ENCODE measurements at regions not wholly inside any gene's neighbourhood (a gene's known extent, or its start where the extent isn't known, plus 50 kb on each side); places are given as distances from the start of the nearest gene placed in this dataset.

DNA sequence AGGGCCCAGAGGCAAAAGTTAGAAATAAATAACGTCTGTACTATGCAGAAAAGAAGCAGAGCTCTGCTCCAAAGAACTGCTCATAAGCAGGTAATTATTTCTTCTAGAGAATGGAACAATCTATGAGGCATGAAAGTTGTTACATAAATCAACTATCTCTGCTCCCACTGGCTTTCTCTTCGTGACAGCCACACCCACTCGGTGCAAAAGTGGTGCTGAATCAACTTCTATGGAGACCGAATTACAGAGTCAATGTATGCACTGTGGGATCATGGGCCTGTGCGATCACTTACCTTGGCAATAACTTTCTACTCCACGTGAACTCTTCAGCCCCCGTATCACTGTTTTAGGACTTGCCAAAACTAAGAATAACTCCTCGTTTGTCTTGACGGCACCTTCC, 99.4 kb upstream of the ATXN3L start:
- ATAC-seq (ENCODE audit: low FRiP score in 2 of 2): no peak
- Histone ChIP-seq H3K36me3 (no peaks in the 10 kb centered on the region), H3K4me3 (no peak overlapping the region), H3K9me3 (no peaks in the 10 kb centered on the region), H3K27me3 (no peaks in the 10 kb centered on the region), H3K4me1 (no peaks in the 10 kb centered on the region), H3K27ac (no peak overlapping the region)
- WGBS, 2 donors: 83 to 88% methylated on average over 9 of the region's 9 CpGs
- TF ChIP-seq, protein P1, sequence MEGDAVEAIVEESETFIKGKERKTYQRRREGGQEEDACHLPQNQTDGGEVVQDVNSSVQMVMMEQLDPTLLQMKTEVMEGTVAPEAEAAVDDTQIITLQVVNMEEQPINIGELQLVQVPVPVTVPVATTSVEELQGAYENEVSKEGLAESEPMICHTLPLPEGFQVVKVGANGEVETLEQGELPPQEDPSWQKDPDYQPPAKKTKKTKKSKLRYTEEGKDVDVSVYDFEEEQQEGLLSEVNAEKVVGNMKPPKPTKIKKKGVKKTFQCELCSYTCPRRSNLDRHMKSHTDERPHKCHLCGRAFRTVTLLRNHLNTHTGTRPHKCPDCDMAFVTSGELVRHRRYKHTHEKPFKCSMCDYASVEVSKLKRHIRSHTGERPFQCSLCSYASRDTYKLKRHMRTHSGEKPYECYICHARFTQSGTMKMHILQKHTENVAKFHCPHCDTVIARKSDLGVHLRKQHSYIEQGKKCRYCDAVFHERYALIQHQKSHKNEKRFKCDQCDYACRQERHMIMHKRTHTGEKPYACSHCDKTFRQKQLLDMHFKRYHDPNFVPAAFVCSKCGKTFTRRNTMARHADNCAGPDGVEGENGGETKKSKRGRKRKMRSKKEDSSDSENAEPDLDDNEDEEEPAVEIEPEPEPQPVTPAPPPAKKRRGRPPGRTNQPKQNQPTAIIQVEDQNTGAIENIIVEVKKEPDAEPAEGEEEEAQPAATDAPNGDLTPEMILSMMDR (IDR thresholded peaks at IDR 0.05): no peak
- TF ChIP-seq POLR2AphosphoS5 (IDR thresholded peaks at IDR 0.05) (no peak), POLR2A (IDR thresholded peaks at IDR 0.05) (no peak)
- no peak for DNase-seq

DNA sequence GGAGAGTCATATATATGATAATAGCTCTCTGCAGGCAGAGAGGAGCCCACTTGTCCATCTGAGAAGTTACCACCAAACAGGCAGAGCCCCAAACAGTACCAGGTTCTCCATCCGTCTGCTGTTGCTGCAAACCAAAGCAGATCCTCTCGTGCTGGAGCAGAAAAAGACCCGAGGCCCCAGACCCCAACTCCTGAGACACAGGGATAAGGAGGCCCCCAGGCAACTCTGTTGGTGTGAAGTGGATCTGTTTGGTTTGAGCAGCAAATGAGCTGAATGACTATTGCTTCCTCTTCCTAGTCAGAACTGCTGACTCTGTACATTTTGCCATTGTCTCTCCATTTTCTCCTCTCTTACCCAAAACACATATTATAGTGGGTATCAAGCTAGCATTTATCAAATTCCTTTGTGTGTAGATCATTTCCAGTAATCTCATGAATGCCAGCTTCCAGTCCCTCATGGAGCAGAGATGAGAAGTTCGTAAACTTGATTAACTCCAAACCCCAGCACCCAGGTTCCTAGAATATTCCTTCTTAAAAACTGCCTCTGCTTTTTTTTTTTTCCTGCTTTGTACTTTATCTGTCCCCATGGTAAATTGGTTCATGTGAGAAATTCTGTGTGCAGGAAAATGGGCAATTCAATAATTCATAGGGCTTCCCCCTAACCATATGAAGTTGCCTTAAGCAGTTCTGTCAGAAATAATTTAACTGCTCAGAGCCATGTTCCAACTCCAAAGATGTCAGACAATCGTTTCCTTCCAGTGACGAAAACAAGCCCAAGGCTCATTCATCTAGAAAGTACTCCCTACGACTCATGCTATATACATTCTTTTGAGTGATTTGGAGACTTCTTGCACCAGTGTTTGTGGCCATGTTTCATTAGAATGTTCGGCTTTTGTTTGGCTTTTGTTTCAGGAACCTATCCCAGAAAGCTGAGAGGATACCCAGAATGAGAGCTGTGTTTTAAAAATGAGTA, 98.6 kb upstream of the ATXN3L start:
- no peaks in the 10 kb centered on the region for H3K4me1 ChIP-seq
- no peaks in the 10 kb centered on the region for H3K36me3 ChIP-seq
- TF ChIP-seq EP300 (IDR thresholded peaks at IDR 0.05) (no peak), POLR2AphosphoS5 (IDR thresholded peaks at IDR 0.05) (no peak), POLR2A (IDR thresholded peaks at IDR 0.05) (no peak)
- TF ChIP-seq, protein P1 (IDR thresholded peaks at IDR 0.05): no peak
- WGBS, 2 donors: 79 to 83% methylated on average over 5 to 8 of the region's 8 CpGs
- H3K27me3 ChIP-seq: no peaks in the 10 kb centered on the region
- no peak overlapping the region for H3K27ac ChIP-seq
- ATAC-seq (ENCODE audit: low FRiP score in 2 of 2): no peak
- H3K9me3 ChIP-seq: no peaks in the 10 kb centered on the region
- no peak for DNase-seq
- no peak overlapping the region for H3K4me3 ChIP-seq

DNA sequence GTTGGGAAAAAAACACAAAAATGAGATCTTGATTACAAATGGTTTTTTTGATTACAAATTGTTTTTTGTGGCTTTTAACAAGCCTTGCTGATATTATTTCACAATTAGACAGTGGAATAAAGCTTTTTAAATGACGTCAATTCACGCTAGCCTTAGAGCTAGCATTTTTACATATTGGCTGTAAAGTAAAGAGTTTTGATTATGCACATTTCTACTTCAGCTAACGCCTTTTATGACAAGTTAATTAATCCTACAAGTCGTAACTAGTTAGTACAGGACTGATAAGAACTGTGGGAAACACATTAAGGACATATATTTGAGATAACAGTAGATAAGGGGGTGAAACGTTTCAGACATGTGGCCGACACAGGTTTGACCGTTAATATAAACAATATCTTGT, 95.7 kb upstream of the ATXN3L start:
- no peaks in the 10 kb centered on the region for H3K9me3 ChIP-seq
- H3K4me1 ChIP-seq: no peaks in the 10 kb centered on the region
- no peaks in the 10 kb centered on the region for H3K36me3 ChIP-seq
- H3K27me3 ChIP-seq: no peaks in the 10 kb centered on the region
- no peak overlapping the region for H3K27ac ChIP-seq
- TF ChIP-seq POLR2AphosphoS5 (IDR thresholded peaks at IDR 0.05) (no peak), POLR2A (IDR thresholded peaks at IDR 0.05) (no peak), EP300 (IDR thresholded peaks at IDR 0.05) (no peak)
- TF ChIP-seq, protein P1 (IDR thresholded peaks at IDR 0.05): no peak
- no peak overlapping the region for H3K4me3 ChIP-seq
- no peak for ATAC-seq (ENCODE audit: low FRiP score in 2 of 2)
- 58 to 75% methylated on average over 7 of the region's 7 CpGs for WGBS, 2 donors
- no peak for DNase-seq

DNA sequence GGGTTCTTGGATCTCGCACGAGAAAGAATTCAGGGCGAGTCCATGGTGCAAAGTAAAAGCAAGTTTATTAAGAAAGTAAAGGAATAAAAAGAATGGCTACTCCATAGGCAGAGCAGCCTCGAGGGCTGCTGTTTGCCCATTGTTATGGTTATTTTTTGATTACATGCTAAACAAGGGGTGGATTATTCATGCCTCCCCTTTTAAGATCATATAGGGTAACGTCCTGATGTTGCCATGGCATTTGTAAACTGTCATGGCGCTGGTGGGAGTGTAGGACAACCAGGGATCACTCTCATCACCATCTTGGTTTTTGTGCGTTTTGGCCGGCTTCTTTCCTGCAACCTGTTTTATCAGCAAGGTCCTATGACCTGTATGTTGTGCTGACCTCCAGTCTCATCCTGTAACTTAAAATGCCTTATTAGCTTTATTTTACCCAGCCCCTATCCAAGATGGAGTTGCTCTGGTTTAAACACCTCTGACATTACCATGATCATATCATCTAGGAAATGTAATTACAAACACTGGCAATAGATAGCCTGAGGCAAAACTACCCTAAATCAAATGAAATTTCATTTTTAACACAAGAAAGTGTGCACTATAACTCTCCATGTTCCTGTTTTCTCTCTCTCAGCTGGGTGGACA, 94.3 kb upstream of the ATXN3L start:
- TF ChIP-seq POLR2A (IDR thresholded peaks at IDR 0.05): no peak
- no peak for TF ChIP-seq EP300 (IDR thresholded peaks at IDR 0.05)
- DNase-seq: no peak
- 72 to 96% methylated on average over 8 of the region's 8 CpGs for WGBS, 2 donors
- Histone ChIP-seq H3K4me3 (no peak overlapping the region), H3K9me3 (no peaks in the 10 kb centered on the region), H3K27me3 (no peaks in the 10 kb centered on the region), H3K4me1 (no peaks in the 10 kb centered on the region), H3K27ac (no peak overlapping the region), H3K36me3 (no peaks in the 10 kb centered on the region)
- ATAC-seq (ENCODE audit: low FRiP score in 2 of 2): no peak

DNA sequence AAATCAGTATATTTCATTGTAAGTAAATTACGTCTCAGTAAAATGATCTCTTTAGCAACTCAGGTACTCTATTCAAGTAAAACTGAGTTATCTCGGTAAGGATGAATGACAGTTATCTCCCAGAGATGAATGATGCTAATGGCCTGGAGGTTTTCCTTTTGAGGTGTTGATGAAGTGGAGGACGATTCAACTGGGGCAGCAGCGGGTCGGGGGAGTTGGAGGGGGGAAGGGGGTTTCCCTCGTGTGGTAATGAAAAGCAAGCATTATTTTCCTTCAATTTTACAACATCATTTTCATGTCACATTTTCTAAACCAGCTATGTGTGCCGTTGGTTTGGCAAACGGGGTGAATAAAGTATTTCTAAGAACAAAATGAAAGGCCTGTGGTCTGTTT, 92.4 kb upstream of the ATXN3L start:
- H3K36me3 ChIP-seq: no peaks in the 10 kb centered on the region
- 47 to 63% methylated on average over 8 of the region's 8 CpGs for WGBS, 2 donors
- H3K9me3 ChIP-seq: no peaks in the 10 kb centered on the region
- no peaks in the 10 kb centered on the region for H3K27me3 ChIP-seq
- no peak overlapping the region for H3K4me3 ChIP-seq
- no peak for DNase-seq
- TF ChIP-seq POLR2A (IDR thresholded peaks at IDR 0.05) (no peak), POLR2AphosphoS5 (IDR thresholded peaks at IDR 0.05) (no peak), EP300 (IDR thresholded peaks at IDR 0.05) (no peak)
- TF ChIP-seq, protein P1 (IDR thresholded peaks at IDR 0.05): no peak
- ATAC-seq (ENCODE audit: low FRiP score in 2 of 2): no peak
- H3K4me1 ChIP-seq: no peaks in the 10 kb centered on the region
- no peak overlapping the region for H3K27ac ChIP-seq
